Limb (tissue), 2 donors: ENCODE measurements at regions not wholly inside any gene's neighbourhood (a gene's known extent, or its start where the extent isn't known, plus 50 kb on each side); places are given as distances from the start of the nearest gene placed in this dataset.
"Not testable (repeated sequence)": the region's sequence is repeated elsewhere in the genome, so short reads cannot be mapped to it uniquely, and the experiment has no call there.

Experiments
- DNase-seq, 2 donors: peaks; one replicate each; pipeline ENCODE4 v3.0.0-alpha.2; 2016; ENCODE audit errors: extremely low spot score in 2 of 2

DNA sequence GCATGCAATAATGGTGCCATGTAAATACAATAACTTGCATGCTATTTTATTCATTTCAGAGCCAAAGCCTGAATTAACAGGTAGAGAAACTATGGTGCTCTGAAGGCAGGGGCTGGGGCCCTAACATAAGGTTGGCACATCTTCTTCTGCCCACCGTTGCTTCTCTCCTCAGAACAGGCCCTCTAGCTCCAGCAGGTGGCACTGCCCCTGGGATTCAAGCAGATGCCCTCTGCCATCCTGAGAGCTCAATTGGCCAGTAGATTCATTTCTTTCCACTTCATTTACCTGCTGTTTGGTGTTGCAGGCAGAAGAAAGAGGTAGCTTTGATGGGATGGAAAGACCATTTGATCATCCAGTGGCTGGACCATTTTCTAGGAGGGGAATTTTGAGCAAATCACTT is 130.5 kb downstream of the FOXB1 start:
- no peak for DNase-seq

GRCh38 chr15:60135961-60136360 is 131.8 kb downstream of the FOXB1 start:
- no peak for DNase-seq

- no peak for DNase-seq
These were observed 133.7 kb downstream of the FOXB1 start for GRCh38 chr15:60137711-60138396.

- no peak for DNase-seq
These were observed 134.4 kb downstream of the FOXB1 start for GRCh38 chr15:60138397-60138968.

- no peak for DNase-seq
These were observed 148.3 kb downstream of the FOXB1 start for GRCh38 chr15:60152386-60152785.

GRCh38 chr15:60154764-60155325 is 150.7 kb downstream of the FOXB1 start:
- no peak for DNase-seq

DNA sequence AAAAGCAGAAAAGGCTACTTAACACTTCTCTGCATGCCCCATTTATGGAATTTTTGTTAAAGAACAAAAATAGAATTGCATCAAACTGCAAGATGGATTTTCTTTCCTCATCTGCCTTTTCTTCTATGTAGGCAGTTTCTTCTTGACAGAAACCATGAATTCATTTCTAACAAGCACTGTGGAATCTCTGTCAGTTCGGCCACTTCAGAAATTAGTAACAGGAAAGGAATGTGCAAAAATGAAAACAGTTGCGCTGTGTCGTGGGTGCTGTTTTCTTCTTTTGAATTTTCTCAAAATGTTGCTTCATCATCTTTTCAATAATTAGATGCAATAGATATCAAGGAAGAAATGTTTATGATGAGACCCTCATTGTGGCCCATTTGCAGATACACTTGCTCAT is 151.6 kb downstream of the FOXB1 start:
- no peak for DNase-seq

DNA sequence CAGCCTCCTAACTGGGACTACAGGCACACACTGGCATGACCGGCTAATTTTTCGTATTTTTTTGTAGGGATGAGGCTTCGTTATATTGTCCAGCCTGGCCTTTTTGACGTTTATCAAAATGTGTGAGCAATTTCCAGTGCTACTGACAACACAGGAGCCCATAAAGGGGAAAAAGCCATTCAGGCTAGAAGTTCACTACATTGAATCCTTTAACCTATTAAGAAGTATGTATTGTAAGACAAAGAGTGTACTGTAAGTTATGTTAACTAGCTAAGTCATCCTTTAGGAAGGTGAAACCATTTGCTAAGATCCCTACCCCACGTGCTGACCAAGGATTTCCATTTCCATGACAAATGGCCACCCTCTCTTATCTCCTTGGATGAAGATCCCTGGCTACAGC is 156.8 kb downstream of the FOXB1 start:
- no peak for DNase-seq

- DNase-seq = no peak
These were observed 157.6 kb downstream of the FOXB1 start for GRCh38 chr15:60161704-60162103.

GRCh38 chr15:60162251-60162967 is 158.3 kb downstream of the FOXB1 start:
- no peak for DNase-seq

DNA sequence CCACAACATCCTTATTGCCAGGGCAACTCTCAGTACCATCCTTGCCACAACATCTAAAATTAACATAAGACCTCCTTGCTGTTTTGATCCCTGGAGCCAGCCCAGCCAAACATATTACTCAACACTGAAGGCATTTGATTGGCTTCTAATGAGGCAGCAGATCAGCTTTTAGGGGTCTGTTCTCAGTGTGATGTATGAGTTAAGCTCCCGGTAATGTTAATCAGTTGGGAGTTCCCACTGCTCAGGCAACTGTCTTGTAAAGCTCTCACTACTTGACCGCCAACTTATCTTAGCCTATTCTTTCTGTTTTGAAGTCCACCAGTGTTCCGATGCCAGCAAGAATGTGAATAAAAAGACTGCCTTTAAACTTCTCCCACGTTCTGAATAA is 158.9 kb downstream of the FOXB1 start:
- DNase-seq = no peak

GRCh38 chr15:60165111-60165510 is 161.0 kb downstream of the FOXB1 start:
- no peak for DNase-seq

DNA sequence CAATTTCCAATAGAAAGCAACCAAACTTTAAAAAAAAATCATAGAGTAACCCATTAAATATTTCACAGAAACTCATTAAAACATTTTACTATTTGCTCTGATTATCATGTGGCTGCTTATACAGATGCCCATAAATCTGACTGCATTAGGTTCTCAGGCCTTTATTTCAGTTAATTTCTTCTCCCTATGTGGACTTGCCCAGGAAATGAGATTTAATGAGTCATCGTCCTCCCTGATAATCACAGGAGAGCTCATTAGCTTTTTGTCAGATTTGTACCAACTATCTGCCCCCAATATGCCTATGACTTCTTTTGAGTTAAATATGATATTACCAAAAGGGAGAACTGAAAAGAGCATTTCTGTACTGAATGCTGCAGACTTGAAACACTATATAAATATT is 168.0 kb downstream of the FOXB1 start:
- DNase-seq = no peak

- DNase-seq = no peak
These were observed 175.8 kb downstream of the FOXB1 start for GRCh38 chr15:60179786-60180391.

- DNase-seq = not testable (repeated sequence)
These were observed 177.8 kb downstream of the FOXB1 start for GRCh38 chr15:60181957-60182356.

DNA sequence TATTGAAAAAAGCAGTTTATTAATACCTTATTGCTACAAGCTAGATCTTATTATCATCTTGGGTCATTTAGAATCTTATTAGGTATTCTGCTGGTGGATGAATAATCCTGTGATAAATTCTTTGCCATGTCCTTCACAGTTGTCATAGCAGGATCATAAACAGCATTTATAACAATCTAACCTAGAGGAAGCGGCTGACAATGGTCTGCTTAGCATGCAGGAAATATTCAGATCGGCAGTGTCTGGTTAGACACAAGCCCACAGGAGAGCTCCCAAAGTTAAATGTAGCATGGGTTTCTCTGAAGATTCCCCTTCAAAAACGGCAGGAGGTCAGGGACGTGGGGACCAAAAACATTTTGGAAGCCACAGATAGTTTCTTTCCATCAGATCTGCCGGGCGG is 179.3 kb downstream of the FOXB1 start:
- DNase-seq = no peak

GRCh38 chr15:60184579-60184978 is 180.5 kb downstream of the FOXB1 start:
- no peak for DNase-seq

- DNase-seq = no peak
These were observed 186.9 kb downstream of the FOXB1 start for GRCh38 chr15:60191016-60191415.

- no peak for DNase-seq
These were observed 187.7 kb downstream of the FOXB1 start for GRCh38 chr15:60191821-60192220.

DNA sequence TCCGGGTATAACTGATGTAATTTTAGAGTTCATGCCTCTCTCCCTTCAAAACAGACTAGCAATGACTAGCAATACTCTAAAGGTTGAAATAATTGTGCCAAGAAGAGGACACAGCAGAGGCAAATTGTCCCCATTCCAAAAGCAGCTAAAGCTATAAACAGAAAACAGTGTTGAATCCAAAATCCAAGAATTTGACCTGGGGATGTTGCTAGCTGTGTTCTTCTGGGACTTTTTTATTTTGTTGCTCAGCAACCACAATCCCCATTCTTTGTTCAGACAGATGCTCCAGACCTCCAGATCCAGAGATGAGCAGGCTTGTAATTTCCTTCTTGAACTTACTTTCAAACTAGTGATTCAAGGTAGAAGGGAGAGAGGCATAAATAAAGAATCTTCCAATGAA is 191.5 kb downstream of the FOXB1 start:
- DNase-seq = peak in 1 of 2 donors; percentile 48

GRCh38 chr15:60204131-60204885 is 193.5 kb downstream of the ANXA2 start:
- no peak for DNase-seq
